IgD-negative memory B cell (primary cell): ENCODE measurements at regions not wholly inside any gene's neighbourhood (a gene's known extent, or its start where the extent isn't known, plus 50 kb on each side); places are given as distances from the start of the nearest gene placed in this dataset.

Experiments
- H3K27ac Mint-ChIP-seq, 3 donors: one replicate each; pipeline ENCODE4 v1.8.0; 2020 to 2022; ENCODE audit warnings: mild to moderate bottlenecking in 3 of 3, mixed read lengths in 3 of 3, moderate library complexity in 1 of 3
- H3K27me3 Mint-ChIP-seq: one replicate; pipeline ENCODE4 v1.8.0; 2021; ENCODE audit warnings: mixed read lengths
- H3K36me3 Mint-ChIP-seq: one replicate; pipeline ENCODE4 v1.8.0; 2020; ENCODE audit warnings: mild to moderate bottlenecking, mixed read lengths
- H3K4me1 Mint-ChIP-seq, 3 donors: one replicate each; pipeline ENCODE4 v1.8.0; 2020 to 2022; ENCODE audit warnings: mixed read lengths in 3 of 3, mild to moderate bottlenecking in 1 of 3
- H3K4me3 Mint-ChIP-seq, 4 donors: one replicate each; pipeline ENCODE4 v1.8.0; 2020 to 2022; ENCODE audit warnings: mild to moderate bottlenecking in 4 of 4, mixed read lengths in 4 of 4, moderate library complexity in 3 of 4
- H3K9me3 Mint-ChIP-seq, 3 donors: one replicate each; pipeline ENCODE4 v1.8.0; 2020 to 2021; ENCODE audit warnings: mixed read lengths in 3 of 3, mild to moderate bottlenecking in 1 of 3

- no peak overlapping the region for H3K27ac Mint-ChIP-seq
- H3K9me3 Mint-ChIP-seq: peaks cover 0 to 15% (median 2%) of the 10 kb centered on the region in 3 donors
- H3K4me3 Mint-ChIP-seq: no peak overlapping the region
- H3K27me3 Mint-ChIP-seq: no peaks in the 10 kb centered on the region
- H3K4me1 Mint-ChIP-seq: no peaks in the 10 kb centered on the region
- H3K36me3 Mint-ChIP-seq: no peaks in the 10 kb centered on the region
Observed at GRCh38 chr1:239511875-239512274, 125.5 kb downstream of the CHRM3 start.

- Mint-ChIP-seq H3K36me3 (no peaks in the 10 kb centered on the region), H3K9me3 (peaks cover 0 to 3% (median 2%) of the 10 kb centered on the region in 3 donors), H3K27ac (no peak overlapping the region), H3K27me3 (no peaks in the 10 kb centered on the region), H3K4me1 (no peaks in the 10 kb centered on the region), H3K4me3 (no peak overlapping the region)
Observed at GRCh38 chr1:239516579-239516978, 130.2 kb downstream of the CHRM3 start.

GRCh38 chr1:239526391-239526790 is 140.0 kb downstream of the CHRM3 start:
- H3K4me3 Mint-ChIP-seq: no peak overlapping the region
- H3K27ac Mint-ChIP-seq: no peak overlapping the region
- no peaks in the 10 kb centered on the region for H3K4me1 Mint-ChIP-seq
- no peaks in the 10 kb centered on the region for H3K27me3 Mint-ChIP-seq
- H3K9me3 Mint-ChIP-seq: no peaks in the 10 kb centered on the region
- H3K36me3 Mint-ChIP-seq: no peaks in the 10 kb centered on the region

- Mint-ChIP-seq H3K4me3 (no peak overlapping the region), H3K36me3 (no peaks in the 10 kb centered on the region), H3K27me3 (no peaks in the 10 kb centered on the region), H3K4me1 (no peaks in the 10 kb centered on the region), H3K27ac (no peak overlapping the region), H3K9me3 (no peaks in the 10 kb centered on the region)
Observed at GRCh38 chr1:239527051-239527693, 140.8 kb downstream of the CHRM3 start.

DNA sequence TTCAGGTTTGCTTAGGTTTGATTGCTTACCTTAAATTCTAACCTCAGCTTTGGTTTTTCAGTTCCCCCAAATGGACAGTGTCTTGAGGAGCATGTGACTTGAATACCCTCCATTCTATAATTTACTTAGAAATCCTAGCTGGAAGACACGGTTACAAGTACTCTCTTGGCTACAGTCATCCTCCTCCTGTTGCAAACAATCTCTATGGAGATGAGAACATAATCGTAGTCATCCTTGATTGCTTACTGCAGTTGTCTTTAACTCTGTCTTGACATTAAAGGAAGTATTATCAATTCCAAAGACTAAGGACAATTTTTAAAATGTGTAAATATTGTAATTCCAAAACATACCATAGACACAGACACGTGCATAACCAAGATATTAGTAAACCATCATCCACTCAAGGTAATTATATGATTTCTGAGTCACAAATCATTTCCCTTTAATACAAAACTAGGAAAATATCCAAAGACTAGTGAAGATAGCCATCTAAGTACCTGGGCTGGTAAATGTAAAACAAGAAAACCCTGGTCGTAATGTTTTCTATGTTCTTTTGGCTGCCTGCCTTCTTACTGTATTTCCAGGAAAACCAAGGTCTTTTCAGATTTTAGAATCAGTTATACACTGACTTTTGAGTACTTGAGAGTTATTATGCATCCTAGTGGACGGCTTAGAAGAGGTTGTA is 149.9 kb downstream of the CHRM3 start:
- Mint-ChIP-seq H3K4me3 (no peak overlapping the region), H3K36me3 (no peaks in the 10 kb centered on the region), H3K9me3 (peaks cover 1 to 9% (median 4%) of the 10 kb centered on the region in 3 donors), H3K27ac (no peak overlapping the region), H3K4me1 (no peaks in the 10 kb centered on the region), H3K27me3 (no peaks in the 10 kb centered on the region)

- Mint-ChIP-seq H3K27me3 (no peaks in the 10 kb centered on the region), H3K36me3 (peaks cover 2% of the 10 kb centered on the region), H3K27ac (no peak overlapping the region), H3K4me1 (no peaks in the 10 kb centered on the region), H3K4me3 (no peak overlapping the region), H3K9me3 (peaks cover 1 to 9% (median 4%) of the 10 kb centered on the region in 3 donors)
Observed at GRCh38 chr1:239537795-239538194, 151.4 kb downstream of the CHRM3 start.

- H3K4me1 Mint-ChIP-seq: no peaks in the 10 kb centered on the region
- H3K4me3 Mint-ChIP-seq: no peak overlapping the region
- peaks cover 0 to 7% (median 4%) of the 10 kb centered on the region in 3 donors for H3K9me3 Mint-ChIP-seq
- no peaks in the 10 kb centered on the region for H3K27me3 Mint-ChIP-seq
- H3K27ac Mint-ChIP-seq: no peak overlapping the region
- H3K36me3 Mint-ChIP-seq: peaks cover 2% of the 10 kb centered on the region
Observed at GRCh38 chr1:239538239-239538988, 152.0 kb downstream of the CHRM3 start.

GRCh38 chr1:239539051-239539450 is 152.7 kb downstream of the CHRM3 start:
- H3K27ac Mint-ChIP-seq: no peak overlapping the region
- H3K4me1 Mint-ChIP-seq: no peaks in the 10 kb centered on the region
- no peak overlapping the region for H3K4me3 Mint-ChIP-seq
- H3K36me3 Mint-ChIP-seq: peaks cover 2% of the 10 kb centered on the region
- H3K9me3 Mint-ChIP-seq: peaks cover 0 to 7% (median 4%) of the 10 kb centered on the region in 3 donors
- H3K27me3 Mint-ChIP-seq: no peaks in the 10 kb centered on the region

DNA sequence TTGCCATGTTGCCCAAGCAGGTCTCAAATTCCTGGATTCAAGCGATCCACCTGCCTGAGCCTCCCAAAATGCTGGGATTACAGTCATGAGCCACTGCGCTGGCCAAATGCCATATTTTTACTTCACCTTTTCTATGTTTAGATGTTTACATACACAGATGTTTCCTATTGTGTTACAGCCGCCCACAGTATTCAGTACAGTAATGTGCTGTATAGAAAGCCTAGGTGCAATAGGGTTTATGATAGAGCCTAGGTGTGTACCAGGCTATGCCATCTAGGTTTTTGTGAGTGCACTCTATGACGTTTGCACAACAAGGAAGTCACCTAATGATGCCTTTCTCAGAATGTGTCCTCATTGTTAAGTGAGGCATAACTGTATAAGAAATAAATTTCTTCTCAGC is 153.4 kb downstream of the CHRM3 start:
- peaks cover 2% of the 10 kb centered on the region for H3K36me3 Mint-ChIP-seq
- no peaks in the 10 kb centered on the region for H3K27me3 Mint-ChIP-seq
- no peak overlapping the region for H3K27ac Mint-ChIP-seq

DNA sequence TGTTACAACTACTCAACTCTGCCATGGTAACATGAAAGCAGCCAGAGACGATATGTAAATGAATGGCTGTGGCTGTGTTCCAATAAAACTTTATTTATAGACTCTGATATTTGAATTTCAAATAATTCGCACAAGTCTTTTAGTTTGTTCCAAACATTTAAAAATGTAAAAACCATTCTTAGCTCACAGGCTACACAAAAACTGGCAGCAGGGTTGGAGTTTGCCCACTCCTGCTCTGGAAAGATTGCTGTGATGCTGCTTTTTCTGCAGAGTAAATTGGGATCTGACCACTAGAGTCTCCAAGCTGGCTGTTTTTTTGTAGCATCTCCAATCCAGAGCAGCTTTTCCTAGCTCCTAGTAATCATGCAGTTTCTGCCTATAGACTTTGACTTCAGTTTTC is 157.5 kb downstream of the CHRM3 start:
- Mint-ChIP-seq H3K27ac (no peak overlapping the region), H3K4me1 (no peaks in the 10 kb centered on the region), H3K9me3 (peaks cover 2 to 8% (median 2%) of the 10 kb centered on the region in 3 donors), H3K36me3 (peaks cover 2% of the 10 kb centered on the region), H3K27me3 (no peaks in the 10 kb centered on the region), H3K4me3 (no peak overlapping the region)

More for the DNA sequence above, 153.4 kb downstream of the CHRM3 start:
- H3K4me1 Mint-ChIP-seq: no peaks in the 10 kb centered on the region
- peaks cover 0 to 7% (median 4%) of the 10 kb centered on the region in 3 donors for H3K9me3 Mint-ChIP-seq
- no peak overlapping the region for H3K4me3 Mint-ChIP-seq

- no peak overlapping the region for H3K27ac Mint-ChIP-seq
- H3K9me3 Mint-ChIP-seq: peaks cover 0 to 6% (median 4%) of the 10 kb centered on the region in 3 donors
- no peaks in the 10 kb centered on the region for H3K4me1 Mint-ChIP-seq
- peaks cover 2% of the 10 kb centered on the region for H3K36me3 Mint-ChIP-seq
- no peaks in the 10 kb centered on the region for H3K27me3 Mint-ChIP-seq
- H3K4me3 Mint-ChIP-seq: no peak overlapping the region
Observed at GRCh38 chr1:239545466-239545865, 159.1 kb downstream of the CHRM3 start.

DNA sequence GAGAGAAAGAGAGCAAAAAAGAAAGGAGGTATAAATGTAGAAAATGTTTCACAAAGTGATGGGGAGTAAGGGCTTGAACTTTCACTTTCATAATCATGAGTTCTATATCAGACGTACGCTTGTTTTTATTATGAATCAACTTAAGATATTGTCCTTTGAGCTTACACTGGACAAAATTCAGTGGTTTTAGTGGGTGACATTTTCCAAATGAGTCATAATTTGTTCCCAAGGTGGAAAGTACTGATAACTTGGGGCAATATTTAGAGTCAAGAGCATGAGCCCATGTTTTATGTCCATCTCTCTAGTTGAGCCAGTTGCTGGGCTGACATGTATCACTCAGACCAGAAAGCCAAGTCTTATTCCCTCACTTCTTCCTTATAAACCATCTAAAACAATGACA is 161.6 kb downstream of the CHRM3 start:
- Mint-ChIP-seq H3K4me1 (no peaks in the 10 kb centered on the region), H3K27ac (no peak overlapping the region), H3K9me3 (peaks cover 0 to 6% (median 4%) of the 10 kb centered on the region in 3 donors), H3K4me3 (peak overlapping the region in 2 of 4 donors; percentile 13 to 28), H3K27me3 (no peaks in the 10 kb centered on the region), H3K36me3 (no peaks in the 10 kb centered on the region)

DNA sequence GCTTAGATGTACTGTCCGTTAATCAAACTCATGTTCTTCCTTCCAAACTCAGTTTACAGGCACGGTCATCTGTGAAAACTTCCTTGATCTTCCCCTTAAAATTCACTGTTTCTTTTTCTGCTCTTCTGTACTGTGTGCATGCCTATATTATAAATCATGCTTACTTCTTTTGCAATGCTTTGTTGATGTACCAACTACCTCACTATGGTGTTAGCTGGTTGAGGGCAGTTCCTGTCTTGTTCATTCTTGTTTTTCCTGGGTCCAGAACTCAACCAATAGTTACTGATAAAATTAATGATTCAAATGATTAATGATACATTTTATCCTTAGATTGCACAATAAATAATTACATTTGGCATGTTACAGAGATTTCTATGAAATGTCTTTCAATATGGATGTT is 163.8 kb downstream of the CHRM3 start:
- peaks cover 0 to 6% (median 4%) of the 10 kb centered on the region in 3 donors for H3K9me3 Mint-ChIP-seq
- H3K27me3 Mint-ChIP-seq: no peaks in the 10 kb centered on the region

DNA sequence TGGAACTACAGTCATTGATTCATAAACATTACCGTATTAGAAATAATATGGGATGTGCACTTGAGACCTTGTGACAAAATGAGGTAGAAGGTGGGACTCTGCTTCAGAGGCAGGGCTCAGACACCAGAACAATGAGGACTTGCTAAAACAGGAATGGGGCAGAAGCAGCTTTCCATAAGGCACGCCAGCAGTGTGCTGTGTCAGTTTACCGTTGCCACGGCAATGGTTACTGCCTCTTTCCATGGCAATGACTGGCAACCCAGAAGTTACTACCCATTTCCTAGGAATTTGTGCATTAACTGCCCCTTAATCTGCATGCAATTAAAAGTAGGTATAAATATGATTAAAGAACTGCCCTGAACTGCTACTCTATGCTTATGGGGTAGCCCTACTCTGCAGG is 169.0 kb downstream of the CHRM3 start:
- H3K27me3 Mint-ChIP-seq: no peaks in the 10 kb centered on the region

More for the DNA sequence above, 163.8 kb downstream of the CHRM3 start:
- Mint-ChIP-seq H3K4me1 (no peaks in the 10 kb centered on the region), H3K36me3 (no peaks in the 10 kb centered on the region), H3K4me3 (no peak overlapping the region), H3K27ac (no peak overlapping the region)

DNA sequence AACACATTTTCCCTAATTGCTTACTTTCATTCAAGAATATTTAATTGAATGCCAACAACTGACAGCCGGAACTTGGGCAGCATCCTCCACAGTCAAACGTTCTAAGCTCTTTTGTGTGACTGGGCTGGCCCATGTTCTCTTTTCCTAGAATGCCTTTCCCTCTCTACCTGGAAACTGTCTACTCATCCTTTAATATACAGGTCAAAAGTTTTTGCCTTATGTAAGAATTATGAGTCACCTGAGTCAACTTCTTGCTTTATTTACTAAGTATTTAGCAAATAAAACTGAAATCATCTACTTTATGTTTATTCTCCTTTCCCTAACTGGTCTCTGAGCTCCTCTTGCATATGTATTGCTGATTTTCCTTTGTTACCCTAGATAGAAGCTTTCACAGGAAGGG is 172.2 kb downstream of the CHRM3 start:
- no peaks in the 10 kb centered on the region for H3K36me3 Mint-ChIP-seq
- H3K4me3 Mint-ChIP-seq: no peak overlapping the region
- no peaks in the 10 kb centered on the region for H3K27me3 Mint-ChIP-seq
- H3K4me1 Mint-ChIP-seq: no peaks in the 10 kb centered on the region
- H3K27ac Mint-ChIP-seq: no peak overlapping the region
- H3K9me3 Mint-ChIP-seq: peaks cover 0 to 11% (median 3%) of the 10 kb centered on the region in 3 donors

More for the DNA sequence above, 169.0 kb downstream of the CHRM3 start:
- peaks cover 0 to 1% (median 0%) of the 10 kb centered on the region in 3 donors for H3K9me3 Mint-ChIP-seq
- H3K36me3 Mint-ChIP-seq: no peaks in the 10 kb centered on the region
- no peak overlapping the region for H3K27ac Mint-ChIP-seq
- H3K4me3 Mint-ChIP-seq: no peak overlapping the region
- H3K4me1 Mint-ChIP-seq: no peaks in the 10 kb centered on the region
